K562 (cell line): ENCODE measurements at regions not wholly inside any gene's neighbourhood (a gene's known extent, or its start where the extent isn't known, plus 50 kb on each side); places are given as distances from the start of the nearest gene placed in this dataset.

Experiments
- CC2D1A ChIP-seq: fragments of 450-650 bp; IDR thresholded peaks from 2 replicates; pipeline ENCODE4 v1.6.1; 2017; ENCODE audit warnings: mild to moderate bottlenecking
- CCAR2 ChIP-seq: fragments of 200-400 bp; formaldehyde crosslinking; IDR thresholded peaks from 2 replicates; pipeline ENCODE4 v1.6.1; 2017; ENCODE audit warnings: mild to moderate bottlenecking, low read depth, low read length
- PHF8 ChIP-seq: fragments of 200-600 bp; sonication (generic); IDR thresholded peaks from 2 replicates; pipeline ENCODE4 v1.6.1; 2012; ENCODE audit warnings: mixed run types, mild to moderate bottlenecking, inconsistent platforms, low read length, moderate library complexity, borderline replicate concordance
- ZNF766 ChIP-seq: fragments of 200-800 bp; sonication (Bioruptor generic); conservative IDR thresholded peaks from 2 replicates; pipeline ENCODE4 v1.6.1; 2016; ENCODE audit warnings: missing genetic modification characterization, missing compliant biosample characterization
- TF ChIP-seq, protein P1 (sequence below), 3 experiments: IDR thresholded peaks in 2 of 3; conservative IDR thresholded peaks in 1 of 3; 2 replicates each; pipeline ENCODE4 v1.5.1; 2011 to 2012; ENCODE audit warnings: low read length in 3 of 3, mild to moderate bottlenecking in 3 of 3, control low read depth in 2 of 3, improper control_type of control experiment in 1 of 3, inconsistent platforms in 1 of 3, low read depth in 1 of 3, mixed read lengths in 1 of 3, moderate library complexity in 1 of 3; ENCODE audit not compliant: insufficient read depth in 2 of 3

DNA sequence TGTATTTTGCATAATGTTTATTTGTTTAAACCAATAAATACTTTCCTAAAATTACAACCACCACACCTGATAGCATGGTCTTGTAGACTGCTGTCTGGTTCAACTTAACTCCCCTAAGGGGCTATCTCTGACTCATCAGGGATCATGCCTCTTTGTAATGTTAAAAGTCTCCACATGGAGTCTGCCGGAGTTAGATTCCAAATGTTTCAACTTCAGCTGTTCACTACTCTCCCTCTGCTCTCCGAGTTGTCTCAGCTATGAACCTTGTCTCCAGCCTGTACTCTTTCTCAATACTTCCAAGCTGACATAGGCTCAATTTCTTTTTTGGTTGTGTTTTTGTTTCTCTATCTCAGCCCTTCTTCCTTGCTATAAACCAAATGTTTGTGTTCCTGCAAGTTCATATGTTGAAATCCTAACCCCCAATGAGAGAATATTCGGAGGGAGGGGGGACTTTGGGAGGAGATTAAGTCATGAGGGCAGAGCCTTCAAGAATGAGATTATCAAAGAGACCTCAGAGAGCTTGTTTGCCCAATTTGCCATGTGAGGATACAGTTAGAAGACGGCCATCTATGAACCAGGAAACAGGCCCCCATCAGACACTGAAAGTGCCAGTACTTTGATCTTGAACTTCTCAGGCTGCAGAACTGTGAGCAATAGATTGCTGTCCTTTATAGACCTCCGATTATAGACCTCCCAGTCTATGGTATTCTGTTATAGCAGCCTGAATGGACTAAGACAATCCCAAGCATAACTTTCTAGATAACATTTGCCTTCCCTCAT lies 858.2 kb downstream of the VRK1 start:
- no peak for TF ChIP-seq ZNF766
- no peak for TF ChIP-seq CC2D1A
- no peak for TF ChIP-seq CCAR2
- TF ChIP-seq, protein P1, sequence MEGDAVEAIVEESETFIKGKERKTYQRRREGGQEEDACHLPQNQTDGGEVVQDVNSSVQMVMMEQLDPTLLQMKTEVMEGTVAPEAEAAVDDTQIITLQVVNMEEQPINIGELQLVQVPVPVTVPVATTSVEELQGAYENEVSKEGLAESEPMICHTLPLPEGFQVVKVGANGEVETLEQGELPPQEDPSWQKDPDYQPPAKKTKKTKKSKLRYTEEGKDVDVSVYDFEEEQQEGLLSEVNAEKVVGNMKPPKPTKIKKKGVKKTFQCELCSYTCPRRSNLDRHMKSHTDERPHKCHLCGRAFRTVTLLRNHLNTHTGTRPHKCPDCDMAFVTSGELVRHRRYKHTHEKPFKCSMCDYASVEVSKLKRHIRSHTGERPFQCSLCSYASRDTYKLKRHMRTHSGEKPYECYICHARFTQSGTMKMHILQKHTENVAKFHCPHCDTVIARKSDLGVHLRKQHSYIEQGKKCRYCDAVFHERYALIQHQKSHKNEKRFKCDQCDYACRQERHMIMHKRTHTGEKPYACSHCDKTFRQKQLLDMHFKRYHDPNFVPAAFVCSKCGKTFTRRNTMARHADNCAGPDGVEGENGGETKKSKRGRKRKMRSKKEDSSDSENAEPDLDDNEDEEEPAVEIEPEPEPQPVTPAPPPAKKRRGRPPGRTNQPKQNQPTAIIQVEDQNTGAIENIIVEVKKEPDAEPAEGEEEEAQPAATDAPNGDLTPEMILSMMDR (IDR thresholded peaks at IDR 0.05 in 2 of 3, conservative IDR thresholded peaks at IDR 0.05 in 1 of 3; ENCODE audit: insufficient read depth in 2 of 3, low read depth in 1 of 3, low read length in 3 of 3), result no peak
- no peak for TF ChIP-seq PHF8
